HG03439 (cell line): ENCODE measurements at regions not wholly inside any gene's neighbourhood (a gene's known extent, or its start where the extent isn't known, plus 50 kb on each side); places are given as distances from the start of the nearest gene placed in this dataset.

ENCODE experiments used
- ATAC-seq: cut with Tn5 transposase; IDR thresholded peaks from one replicate; pipeline ENCODE4 v1.9.1; 2021; ENCODE audit warnings: mild to moderate bottlenecking, moderate library complexity; ENCODE audit not compliant: unreplicated experiment

GRCh38 chr21:28442085-28442484, 550.6 kb downstream of the LTN1 start:
- no peak for ATAC-seq

- no peak for ATAC-seq
Measured at GRCh38 chr21:28439788-28440187, 552.9 kb downstream of the LTN1 start.

- no peak for ATAC-seq
Measured at GRCh38 chr21:28439251-28439650, 553.4 kb downstream of the LTN1 start.

GRCh38 chr21:28437061-28437460, 555.6 kb downstream of the LTN1 start:
- ATAC-seq: no peak

- ATAC-seq: no peak
Measured at GRCh38 chr21:28436286-28436932, 556.3 kb downstream of the LTN1 start.

GRCh38 chr21:28431527-28432200, 561.0 kb downstream of the LTN1 start:
- no peak for ATAC-seq

- ATAC-seq: no peak
Measured at GRCh38 chr21:28431022-28431421, 561.7 kb downstream of the LTN1 start.

GRCh38 chr21:28429161-28429560, 563.5 kb downstream of the LTN1 start:
- ATAC-seq: no peak

GRCh38 chr21:28427394-28428022, 565.2 kb downstream of the LTN1 start:
- no peak for ATAC-seq

GRCh38 chr21:28426545-28426944, 566.1 kb downstream of the LTN1 start:
- ATAC-seq: no peak

GRCh38 chr21:28423521-28424190, 569.0 kb downstream of the LTN1 start:
- ATAC-seq: no peak

GRCh38 chr21:28421716-28422524, 570.8 kb downstream of the LTN1 start:
- ATAC-seq: no peak

- no peak for ATAC-seq
Measured at GRCh38 chr21:28419811-28420210, 572.9 kb downstream of the LTN1 start.

- no peak for ATAC-seq
Measured at GRCh38 chr21:28418726-28419514, 573.8 kb downstream of the LTN1 start.

- ATAC-seq: no peak
Measured at GRCh38 chr21:28410256-28410655, 582.4 kb downstream of the LTN1 start.

GRCh38 chr21:28402616-28402989, 590.1 kb downstream of the LTN1 start:
- ATAC-seq: no peak

GRCh38 chr21:28397040-28397439, 595.6 kb downstream of the LTN1 start:
- no peak for ATAC-seq

GRCh38 chr21:28396421-28396820, 596.3 kb downstream of the LTN1 start:
- ATAC-seq: no peak

GRCh38 chr21:28393279-28393678, 599.4 kb downstream of the LTN1 start:
- ATAC-seq: no peak
